Activated CD4-positive, alpha-beta T cell treated with anti-CD3 and anti-CD28 coated beads for 36 hours (primary cell): ENCODE measurements at regions not wholly inside any gene's neighbourhood (a gene's known extent, or its start where the extent isn't known, plus 50 kb on each side); places are given as distances from the start of the nearest gene placed in this dataset.
"Not testable (repeated sequence)": the region's sequence is repeated elsewhere in the genome, so short reads cannot be mapped to it uniquely, and the experiment has no call there.

Experiments
- ATAC-seq: fragments of 200-7000 bp; cut with Tn5 transposase; one replicate; pipeline ENCODE4 v1.10.0; 2021; ENCODE audit warnings: mild to moderate bottlenecking, moderate library complexity
- CTCF ChIA-PET: fragments of 350-600 bp; sonication (Branson Sonifier 250); formaldehyde crosslinking; loops from one replicate; lab custom pipeline; 2021; ENCODE audit warnings: antibody characterized with exemption; lab: Charles Lee
- POLR2A ChIA-PET: fragments of 350-600 bp; sonication (Branson Sonifier 250); formaldehyde crosslinking; loops from one replicate; lab custom pipeline; 2021; ENCODE audit warnings: antibody characterized with exemption, inconsistent platforms; lab: Charles Lee
- DNase-seq: peaks from one replicate; pipeline ENCODE4 v3.0.0-alpha.2; 2020
- H3K27ac Mint-ChIP-seq: one replicate; pipeline ENCODE4 v1.8.0; 2021; ENCODE audit warnings: mixed read lengths
- H3K27me3 Mint-ChIP-seq: one replicate; pipeline ENCODE4 v1.8.0; 2021; ENCODE audit warnings: mixed read lengths
- H3K36me3 Mint-ChIP-seq: one replicate; pipeline ENCODE4 v1.8.0; 2021; ENCODE audit warnings: low read depth, mixed read lengths
- H3K4me1 Mint-ChIP-seq: one replicate; pipeline ENCODE4 v1.8.0; 2021; ENCODE audit warnings: mixed read lengths
- H3K4me3 Mint-ChIP-seq: one replicate; pipeline ENCODE4 v1.8.0; 2021; ENCODE audit warnings: mild to moderate bottlenecking, moderate library complexity, mixed read lengths
- H3K9me3 Mint-ChIP-seq: one replicate; pipeline ENCODE4 v1.8.0; 2021; ENCODE audit warnings: low read depth, mixed read lengths
- intact Hi-C, 2 experiments: fragments of 100-400 bp; cut with DNase I in 1 of 2; cut with micrococcal nuclease in 1 of 2; formaldehyde crosslinking; loops; one replicate each; pipeline versions ENCODE4 v1.14.2 to v1.15.1; 2022 to 2024; cut with DNase I, micrococcal nuclease

DNA sequence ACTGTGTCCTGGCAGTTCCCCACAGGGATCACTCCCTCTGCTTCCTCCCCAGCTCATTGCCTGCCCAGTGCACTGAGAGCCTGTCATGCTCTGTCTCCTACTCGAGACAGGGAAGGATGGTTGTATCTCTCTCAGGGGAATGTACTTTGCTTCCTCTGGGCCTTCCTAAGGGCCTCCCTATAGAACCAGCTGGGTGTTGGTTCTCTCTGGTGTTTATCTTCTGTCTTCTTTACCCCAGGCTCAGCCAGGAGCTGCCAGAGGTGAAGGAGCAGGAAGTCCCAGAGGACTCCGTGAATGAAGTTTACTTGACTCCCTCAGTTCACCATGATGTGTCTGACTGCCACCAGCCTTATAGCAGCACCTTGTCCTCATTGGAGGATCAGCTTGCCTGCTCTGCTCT is 330.3 kb upstream of the COX7C start:
- H3K36me3 Mint-ChIP-seq, H3K4me3 Mint-ChIP-seq, H3K9me3 Mint-ChIP-seq, ATAC-seq, H3K27me3 Mint-ChIP-seq, intact Hi-C loops, DNase-seq, CTCF ChIA-PET, POLR2A ChIA-PET, H3K4me1 Mint-ChIP-seq, H3K27ac Mint-ChIP-seq: not testable (repeated sequence)

DNA sequence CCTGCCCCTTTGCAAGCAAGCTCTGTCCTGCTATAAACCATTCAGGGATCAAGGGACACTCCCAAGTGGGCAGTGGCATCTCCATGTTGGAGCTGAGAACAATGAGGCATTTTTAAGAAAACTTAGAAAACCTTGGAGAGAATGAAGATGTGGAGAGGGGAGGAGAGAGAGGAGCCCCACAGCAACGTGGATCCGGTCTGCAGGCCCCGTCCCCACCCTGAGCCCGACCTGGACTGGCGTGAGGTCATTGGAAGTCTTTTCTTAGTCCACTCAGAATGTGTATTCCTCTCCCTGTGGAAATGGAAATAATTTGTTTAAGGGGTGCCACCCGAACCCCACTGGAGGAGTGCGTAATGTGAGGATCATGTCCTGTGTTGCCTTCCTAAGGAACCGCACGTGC is 328.0 kb upstream of the COX7C start:
- H3K27ac Mint-ChIP-seq, H3K36me3 Mint-ChIP-seq, CTCF ChIA-PET, H3K4me1 Mint-ChIP-seq, intact Hi-C loops, DNase-seq, ATAC-seq, H3K4me3 Mint-ChIP-seq, POLR2A ChIA-PET, H3K27me3 Mint-ChIP-seq, H3K9me3 Mint-ChIP-seq: not testable (repeated sequence)

GRCh38 chr5:86292811-86293210 is 324.9 kb upstream of the COX7C start:
- H3K27ac Mint-ChIP-seq, H3K4me3 Mint-ChIP-seq, H3K4me1 Mint-ChIP-seq, H3K36me3 Mint-ChIP-seq, intact Hi-C loops, CTCF ChIA-PET, H3K9me3 Mint-ChIP-seq, H3K27me3 Mint-ChIP-seq, POLR2A ChIA-PET, ATAC-seq, DNase-seq: not testable (repeated sequence)

DNA sequence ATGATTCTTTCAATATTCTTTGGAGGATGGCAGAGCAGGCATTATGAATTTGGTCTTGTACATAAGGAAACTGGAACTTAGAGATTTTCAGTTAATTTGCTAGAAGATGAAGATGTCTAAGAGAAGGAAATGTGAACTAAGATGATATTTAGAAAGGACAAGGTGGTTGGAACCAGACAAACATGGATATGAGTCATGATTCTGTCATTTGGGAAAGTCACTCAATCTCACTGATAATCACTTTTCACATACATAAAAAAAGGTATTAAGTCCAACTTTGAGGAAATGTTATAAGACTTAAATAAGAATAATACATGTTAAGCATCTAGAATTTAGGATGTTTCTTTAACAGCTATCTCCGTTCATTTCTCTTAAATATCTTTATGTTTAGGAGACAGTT is 315.1 kb upstream of the COX7C start:
- CTCF ChIA-PET, intact Hi-C loops: not testable (repeated sequence)

GRCh38 chr5:86305050-86305449 is 312.7 kb upstream of the COX7C start:
- H3K4me1 Mint-ChIP-seq, H3K27me3 Mint-ChIP-seq, CTCF ChIA-PET, H3K9me3 Mint-ChIP-seq, H3K4me3 Mint-ChIP-seq, H3K27ac Mint-ChIP-seq, DNase-seq, intact Hi-C loops, H3K36me3 Mint-ChIP-seq, ATAC-seq, POLR2A ChIA-PET: not testable (repeated sequence)

More for the DNA sequence above, 315.1 kb upstream of the COX7C start:
- POLR2A ChIA-PET, DNase-seq, H3K9me3 Mint-ChIP-seq, H3K4me1 Mint-ChIP-seq, H3K27me3 Mint-ChIP-seq, H3K4me3 Mint-ChIP-seq, H3K27ac Mint-ChIP-seq, H3K36me3 Mint-ChIP-seq, ATAC-seq: not testable (repeated sequence)

DNA sequence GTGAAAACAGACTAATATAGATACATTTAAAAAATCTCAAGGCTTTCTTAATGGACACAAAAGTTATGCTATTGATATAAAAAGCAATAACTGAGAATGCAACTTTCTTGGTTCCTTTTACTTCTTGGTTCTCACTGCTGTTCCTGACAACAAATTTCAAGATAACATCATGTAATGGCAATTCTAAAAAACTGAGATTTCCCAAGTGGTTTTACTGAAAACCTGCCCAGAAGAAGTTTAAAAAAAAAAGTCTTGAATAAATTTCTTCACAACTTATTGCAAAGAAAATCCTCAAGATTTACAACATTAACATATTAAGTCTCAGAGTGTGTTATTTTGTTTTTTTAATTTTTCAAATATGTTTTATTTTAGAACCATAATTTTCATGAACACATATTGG is 302.8 kb upstream of the COX7C start:
- ATAC-seq (no peak), DNase-seq (no peak)
- ChIA-PET CTCF (no interaction called here), POLR2A (no interaction called here)
- H3K27me3 Mint-ChIP-seq, result no peaks in the 10 kb centered on the region
- H3K4me3 Mint-ChIP-seq, result no peak overlapping the region
- H3K9me3 Mint-ChIP-seq, result no peaks in the 10 kb centered on the region
- no peaks in the 10 kb centered on the region for H3K36me3 Mint-ChIP-seq
- intact Hi-C loops, result no loop called here
- no peaks in the 10 kb centered on the region for H3K4me1 Mint-ChIP-seq
- no peak overlapping the region for H3K27ac Mint-ChIP-seq

- H3K9me3 Mint-ChIP-seq, result no peaks in the 10 kb centered on the region
- no peak overlapping the region for H3K4me3 Mint-ChIP-seq
- H3K4me1 Mint-ChIP-seq, result no peaks in the 10 kb centered on the region
- CTCF ChIA-PET, result no interaction called here
- ATAC-seq (no peak), DNase-seq (no peak)
- no peaks in the 10 kb centered on the region for H3K27me3 Mint-ChIP-seq
- POLR2A ChIA-PET, result no interaction called here
- intact Hi-C loops, result no loop called here
- no peak overlapping the region for H3K27ac Mint-ChIP-seq
- H3K36me3 Mint-ChIP-seq, result no peaks in the 10 kb centered on the region
These were observed 297.5 kb upstream of the COX7C start for GRCh38 chr5:86320266-86320665.

GRCh38 chr5:86329318-86329717 is 288.4 kb upstream of the COX7C start:
- ChIA-PET CTCF (no interaction called here), POLR2A (no interaction called here)
- Mint-ChIP-seq H3K36me3 (no peaks in the 10 kb centered on the region), H3K9me3 (peaks cover 2% of the 10 kb centered on the region), H3K4me1 (no peaks in the 10 kb centered on the region), H3K27me3 (no peaks in the 10 kb centered on the region), H3K27ac (no peak overlapping the region), H3K4me3 (no peak overlapping the region)
- DNase-seq, result no peak
- no peak for ATAC-seq
- intact Hi-C loops, result no loop called here

DNA sequence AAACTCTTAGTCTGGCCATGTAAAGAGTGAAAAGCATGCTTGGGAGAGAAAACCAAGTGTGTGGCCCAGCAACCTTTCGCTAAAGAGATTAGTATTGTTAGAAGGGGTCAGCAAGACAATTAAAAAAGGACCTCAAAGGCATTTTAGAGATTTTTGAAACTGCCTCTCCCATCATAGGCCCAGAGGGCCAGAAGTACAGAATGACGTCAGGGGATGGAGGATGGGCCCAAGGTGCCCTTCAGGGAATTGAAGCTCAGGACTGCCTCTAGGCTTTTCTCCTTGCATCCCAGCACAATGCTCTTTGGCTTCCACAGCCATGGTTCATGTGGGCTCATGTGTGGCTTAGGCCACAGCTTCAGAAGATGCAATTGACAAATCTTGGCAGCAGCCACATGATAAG is 287.0 kb upstream of the COX7C start:
- Mint-ChIP-seq H3K36me3 (no peaks in the 10 kb centered on the region), H3K4me3 (no peak overlapping the region), H3K27ac (no peak overlapping the region), H3K9me3 (peaks cover 2% of the 10 kb centered on the region), H3K4me1 (no peaks in the 10 kb centered on the region), H3K27me3 (no peaks in the 10 kb centered on the region)
- intact Hi-C loops, result no loop called here
- DNase-seq (no peak), ATAC-seq (no peak)
- ChIA-PET CTCF (no interaction called here), POLR2A (no interaction called here)

GRCh38 chr5:86332851-86333250 is 284.9 kb upstream of the COX7C start:
- ChIA-PET POLR2A (no interaction called here), CTCF (no interaction called here)
- H3K9me3 Mint-ChIP-seq, result peaks cover 2% of the 10 kb centered on the region
- H3K27ac Mint-ChIP-seq, result no peak overlapping the region
- no peak for ATAC-seq
- no peaks in the 10 kb centered on the region for H3K4me1 Mint-ChIP-seq
- no peaks in the 10 kb centered on the region for H3K36me3 Mint-ChIP-seq
- DNase-seq, result no peak
- H3K27me3 Mint-ChIP-seq, result peaks cover under 1% of the 10 kb centered on the region
- intact Hi-C loops, result no loop called here
- no peak overlapping the region for H3K4me3 Mint-ChIP-seq

DNA sequence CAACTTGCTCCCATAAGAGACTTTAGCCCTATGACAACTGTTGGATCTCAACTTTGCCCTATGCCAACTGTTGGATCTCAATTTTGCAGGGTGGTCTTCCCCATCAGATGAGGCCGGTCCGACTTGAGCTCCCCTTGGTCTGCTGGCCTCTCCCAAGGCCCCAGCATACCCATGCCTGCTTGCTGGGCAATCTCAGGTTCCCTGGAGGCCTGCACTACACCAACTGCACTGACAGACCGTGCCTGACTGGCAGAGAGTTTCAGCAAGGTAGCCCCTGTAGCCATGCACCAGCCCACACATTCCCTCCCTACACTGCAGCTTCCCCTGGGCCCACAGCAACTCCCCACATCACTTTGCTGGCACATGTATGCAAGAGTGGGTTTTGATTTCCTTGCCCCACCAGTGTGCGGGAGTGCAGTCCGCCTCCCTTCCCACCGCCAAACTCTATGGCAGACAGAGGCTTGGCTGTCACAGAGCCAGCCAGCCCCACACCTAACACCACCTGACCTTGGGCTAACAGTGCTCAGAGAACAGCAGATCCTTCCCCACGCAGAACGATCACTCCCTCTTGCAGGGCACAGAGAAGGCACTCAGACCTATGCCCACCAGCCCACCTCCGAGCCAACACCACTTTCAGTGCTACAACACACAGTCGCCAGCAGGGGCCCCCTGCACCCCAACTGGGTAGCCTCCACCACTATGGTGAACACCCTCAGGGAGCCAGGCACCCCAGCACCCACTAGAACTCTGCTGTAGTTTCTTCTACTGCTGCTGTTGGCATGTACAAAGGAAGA is 279.9 kb upstream of the COX7C start:
- Mint-ChIP-seq H3K9me3 (no peaks in the 10 kb centered on the region), H3K27me3 (peaks cover 3% of the 10 kb centered on the region), H3K36me3 (no peaks in the 10 kb centered on the region), H3K4me1 (no peaks in the 10 kb centered on the region), H3K27ac (no peak overlapping the region), H3K4me3 (no peak overlapping the region)
- ATAC-seq, result no peak
- no peak for DNase-seq
- CTCF ChIA-PET, result no interaction called here
- intact Hi-C loops, result no loop called here
- POLR2A ChIA-PET, result no interaction called here

- intact Hi-C loops, result no loop called here
- DNase-seq, result no peak
- no peak for ATAC-seq
- Mint-ChIP-seq H3K4me3 (no peak overlapping the region), H3K4me1 (no peaks in the 10 kb centered on the region), H3K9me3 (no peaks in the 10 kb centered on the region), H3K27me3 (no peaks in the 10 kb centered on the region), H3K36me3 (no peaks in the 10 kb centered on the region), H3K27ac (no peak overlapping the region)
- ChIA-PET CTCF (no interaction called here), POLR2A (no interaction called here)
These were observed 263.1 kb upstream of the COX7C start for GRCh38 chr5:86354664-86355063.
